Body of pancreas (tissue), 4 donors: ENCODE measurements at regions not wholly inside any gene's neighbourhood (a gene's known extent, or its start where the extent isn't known, plus 50 kb on each side); places are given as distances from the start of the nearest gene placed in this dataset.

Source experiments
- ATAC-seq: fragments of 150-250 bp; one replicate; pipeline ENCODE4 v1.9.1; 2016
- DNase-seq, 4 donors: peaks; one replicate each; pipeline ENCODE4 v3.0.0-alpha.2; 2019
- H3K27ac ChIP-seq, 4 donors: fragments of 200-600 bp; sonication (generic); 1 replicate in 3 of 4; 2 replicates in 1 of 4; pipeline versions ENCODE4 v1.5.1 to v1.6.1; 2016 to 2019; ENCODE audit warnings: mild to moderate bottlenecking in 1 of 4, mixed read lengths in 1 of 4, moderate library complexity in 1 of 4
- H3K27me3 ChIP-seq, 2 donors: fragments of 200-600 bp; sonication (generic); one replicate each; pipeline ENCODE4 v1.6.0; 2016; ENCODE audit warnings: mild to moderate bottlenecking in 1 of 2
- H3K36me3 ChIP-seq, 2 donors: fragments of 200-600 bp; sonication (generic); replicated peaks in 1 of 2; 2 replicates each; pipeline ENCODE4 v1.5.1; 2016; ENCODE audit warnings: low read depth in 2 of 2; ENCODE audit not compliant: insufficient read depth in 1 of 2
- H3K4me1 ChIP-seq: fragments of 200-600 bp; sonication (generic); one replicate; pipeline ENCODE4 v1.6.0; 2016
- H3K4me3 ChIP-seq, 2 donors: fragments of 200-600 bp; sonication (generic); 1 replicate in 1 of 2; 2 replicates in 1 of 2; pipeline ENCODE4 v1.5.1; 2016 to 2019
- H3K9me3 ChIP-seq, 3 donors: fragments of 200-600 bp; sonication (generic); 1 replicate in 2 of 3; 2 replicates in 1 of 3; pipeline ENCODE4 v1.5.1; 2016
- CTCF ChIP-seq, 7 experiments: fragments of 450-650 bp in 4 of 7; fragments of 200-600 bp in 3 of 7; sonication (generic) in 3 of 7; IDR thresholded peaks; one replicate each; pipeline ENCODE4 v1.5.1; 2016 to 2019; ENCODE audit warnings: antibody characterized with exemption in 7 of 7
- POLR2A ChIP-seq, 3 donors: fragments of 450-650 bp; IDR thresholded peaks; one replicate each; pipeline ENCODE4 v1.6.1; 2016; ENCODE audit warnings: antibody characterized with exemption in 3 of 3, mild to moderate bottlenecking in 2 of 3
- WGBS, 2 donors: methylation state at CpG; one replicate each; pipeline ENCODE4 v1.1.5; 2017; 5-methylcytosine and 5-hydroxymethylcytosine counted together
- intact Hi-C: fragments of 100-400 bp; cut with DNase I; formaldehyde crosslinking; loops from one replicate; pipeline ENCODE4 v1.15.1; 2023

DNA sequence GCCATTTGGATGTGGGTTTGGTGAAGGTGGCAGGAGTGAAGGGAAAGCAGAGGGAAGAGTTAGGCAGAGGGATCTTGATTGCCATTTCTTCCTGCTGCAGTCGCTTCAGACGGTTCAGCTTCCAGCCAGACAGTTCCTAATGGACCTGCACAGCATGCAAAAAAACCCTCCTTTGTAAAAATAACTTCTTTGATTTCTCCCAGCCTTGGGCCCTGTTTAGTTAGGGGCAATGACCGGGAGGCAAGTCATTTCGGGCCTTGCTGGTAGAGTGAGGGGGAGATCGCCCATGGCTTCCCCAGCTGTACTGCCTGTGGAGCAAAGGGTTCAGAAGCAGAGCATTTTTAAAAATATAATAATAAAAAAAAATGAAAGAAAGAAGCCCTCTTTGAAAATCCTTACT lies 67.2 kb upstream of the TLE1 start:
- Histone ChIP-seq H3K4me1 (no peaks in the 10 kb centered on the region), H3K9me3 (no peaks in the 10 kb centered on the region), H3K4me3 (no peak overlapping the region), H3K36me3 (no peaks in the 10 kb centered on the region), H3K27me3 (no peaks in the 10 kb centered on the region), H3K27ac (no peak overlapping the region)
- TF ChIP-seq POLR2A (IDR thresholded peaks at IDR 0.05) (no peak), CTCF (IDR thresholded peaks at IDR 0.05) (no peak)
- 86 to 92% methylated on average over 5 of the region's 5 CpGs for WGBS, 2 donors
- intact Hi-C loops, result no loop called here
- DNase-seq (no peak), ATAC-seq (no peak)

DNA sequence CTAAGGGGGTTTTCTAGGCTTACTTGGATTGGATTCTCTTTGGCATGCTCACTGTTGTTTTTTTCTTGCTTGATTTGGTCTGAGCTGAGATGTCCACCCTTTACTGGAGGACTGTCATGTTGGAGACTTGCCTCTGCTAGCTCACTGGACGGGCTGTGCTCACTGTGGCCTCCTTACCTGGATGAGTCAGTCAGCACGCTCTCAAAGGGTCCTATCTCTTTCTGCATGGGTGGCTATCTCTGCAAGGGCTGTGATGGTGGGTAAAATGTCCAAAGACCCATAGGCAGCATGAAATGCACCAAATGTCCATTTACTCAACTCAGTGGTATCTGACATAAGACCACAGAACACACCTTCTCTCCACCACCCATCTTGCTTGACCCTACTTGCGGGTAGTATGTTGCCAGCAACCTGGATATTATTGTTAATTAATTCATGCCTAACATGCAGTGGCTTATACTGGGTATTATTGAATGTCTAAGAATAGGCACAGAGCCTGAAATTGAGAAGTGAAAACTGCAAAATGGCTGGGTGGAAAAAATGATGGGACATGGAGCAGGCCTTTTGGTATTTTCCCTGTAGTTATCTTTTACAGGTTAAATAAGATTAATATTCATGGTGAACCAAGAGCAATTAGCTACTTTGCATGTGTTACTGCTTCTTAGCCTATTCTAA lies 68.9 kb upstream of the TLE1 start:
- H3K9me3 ChIP-seq, result no peaks in the 10 kb centered on the region
- no peaks in the 10 kb centered on the region for H3K36me3 ChIP-seq
- no peaks in the 10 kb centered on the region for H3K27me3 ChIP-seq
- TF ChIP-seq POLR2A (IDR thresholded peaks at IDR 0.05) (no peak), CTCF (IDR thresholded peaks at IDR 0.05) (no peak)
- no peak overlapping the region for H3K27ac ChIP-seq
- 67 to 90% methylated on average over 3 of the region's 3 CpGs for WGBS, 2 donors
- ATAC-seq, result no peak
- intact Hi-C loops, result no loop called here
- no peak for DNase-seq
- no peaks in the 10 kb centered on the region for H3K4me1 ChIP-seq
- H3K4me3 ChIP-seq, result no peak overlapping the region

- no peak for DNase-seq
- H3K27me3 ChIP-seq, result no peaks in the 10 kb centered on the region
- TF ChIP-seq POLR2A (IDR thresholded peaks at IDR 0.05), result no peak
- no peak overlapping the region for H3K4me3 ChIP-seq
- WGBS, 2 donors, result 75 to 86% methylated on average over 5 of the region's 5 CpGs
- no peaks in the 10 kb centered on the region for H3K9me3 ChIP-seq
- intact Hi-C loops, result no loop called here
- no peak for ATAC-seq
- H3K36me3 ChIP-seq, result no peaks in the 10 kb centered on the region
- no peak overlapping the region for H3K27ac ChIP-seq
- no peaks in the 10 kb centered on the region for H3K4me1 ChIP-seq
Measured at GRCh38 chr9:81759680-81760215, 70.4 kb upstream of the TLE1 start.

- H3K27ac ChIP-seq, result no peak overlapping the region
- no peaks in the 10 kb centered on the region for H3K4me1 ChIP-seq
- H3K4me3 ChIP-seq, result no peak overlapping the region
- DNase-seq, result no peak
- no peaks in the 10 kb centered on the region for H3K27me3 ChIP-seq
- H3K36me3 ChIP-seq, result no peaks in the 10 kb centered on the region
- TF ChIP-seq POLR2A (IDR thresholded peaks at IDR 0.05), result no peak
- no peak for TF ChIP-seq CTCF (IDR thresholded peaks at IDR 0.05)
- ATAC-seq, result no peak
- H3K9me3 ChIP-seq, result no peaks in the 10 kb centered on the region
- intact Hi-C loops, result no loop called here
Measured at GRCh38 chr9:81767921-81768320, 78.6 kb upstream of the TLE1 start.

GRCh38 chr9:81771571-81771970 lies 82.2 kb upstream of the TLE1 start:
- ATAC-seq (no peak), DNase-seq (no peak)
- Histone ChIP-seq H3K9me3 (no peaks in the 10 kb centered on the region), H3K27me3 (no peaks in the 10 kb centered on the region), H3K27ac (no peak overlapping the region), H3K4me1 (peaks cover under 1% of the 10 kb centered on the region), H3K36me3 (no peaks in the 10 kb centered on the region), H3K4me3 (no peak overlapping the region)
- no peak for TF ChIP-seq POLR2A (IDR thresholded peaks at IDR 0.05)
- TF ChIP-seq CTCF (IDR thresholded peaks at IDR 0.05), result no peak
- intact Hi-C loops, result no loop called here
- 83 to 86% methylated on average over 4 of the region's 4 CpGs for WGBS, 2 donors
